ENCODE measurements at regions not wholly inside any gene's neighbourhood (a gene's known extent, or its start where the extent isn't known, plus 50 kb on each side); places are given as distances from the start of the nearest gene placed in this dataset.
"Not testable (repeated sequence)": the region's sequence is repeated elsewhere in the genome, so short reads cannot be mapped to it uniquely, and the experiment has no call there.

DNA sequence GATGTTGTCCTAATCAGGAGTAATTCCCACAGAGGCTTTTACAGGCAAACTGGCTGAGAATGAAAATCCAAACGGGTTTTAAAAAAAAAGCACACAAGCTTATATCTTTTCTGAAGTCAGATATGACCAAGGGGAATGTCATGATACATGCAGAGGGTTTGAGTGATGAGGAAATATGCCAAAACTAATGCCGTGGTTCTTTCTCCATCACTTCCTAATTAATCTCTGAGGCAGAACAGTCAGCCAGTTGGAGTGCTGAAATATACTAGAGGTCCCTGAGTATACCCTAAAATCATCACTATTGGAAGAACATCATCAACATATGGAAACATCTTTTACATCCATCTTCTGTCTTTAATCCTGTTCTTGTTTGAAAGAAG is 160.8 kb upstream of the FAR2 start:
- DNase-seq (ENCODE audit: low spot score), result no peak

DNA sequence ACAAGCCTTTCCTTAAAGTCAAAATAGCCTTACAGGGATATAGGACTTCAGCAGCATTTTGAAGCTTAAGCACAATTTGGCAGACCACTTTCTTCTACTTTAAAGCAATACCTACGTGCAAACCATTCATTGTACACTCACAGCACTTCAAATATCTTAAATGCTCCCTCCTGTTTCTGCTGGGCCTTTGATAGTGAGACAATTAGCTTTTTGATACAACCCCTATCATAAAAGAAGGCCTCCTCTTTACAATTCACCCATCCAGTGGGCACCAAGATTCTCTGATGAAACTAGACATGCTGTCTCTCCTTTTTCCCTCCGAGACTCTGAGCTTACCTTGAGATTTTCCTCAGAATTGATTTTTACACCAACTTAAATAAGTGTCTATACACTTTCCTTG is 157.5 kb upstream of the FAR2 start:
- no peak for DNase-seq (ENCODE audit: low spot score)

DNA sequence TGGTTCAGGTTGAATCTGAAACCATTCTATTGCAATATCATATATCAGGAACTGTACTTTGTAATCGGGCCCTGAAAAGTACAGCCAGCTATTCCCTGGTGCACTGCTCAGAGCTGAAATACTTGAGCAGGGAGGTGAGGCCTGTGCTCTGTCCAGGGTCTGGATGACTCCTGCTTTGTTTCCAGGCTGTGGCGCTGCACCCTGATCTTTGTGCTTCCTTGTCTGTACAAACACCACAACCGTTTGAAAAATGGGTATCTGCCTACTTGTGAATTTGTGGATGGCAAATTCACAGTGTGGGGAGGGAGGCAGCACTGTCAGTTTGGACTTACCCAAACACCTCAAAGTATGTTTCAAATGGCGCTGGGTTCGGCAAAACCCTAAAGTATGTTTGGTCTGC is 155.4 kb upstream of the FAR2 start:
- DNase-seq (ENCODE audit: low spot score), result no peak

DNA sequence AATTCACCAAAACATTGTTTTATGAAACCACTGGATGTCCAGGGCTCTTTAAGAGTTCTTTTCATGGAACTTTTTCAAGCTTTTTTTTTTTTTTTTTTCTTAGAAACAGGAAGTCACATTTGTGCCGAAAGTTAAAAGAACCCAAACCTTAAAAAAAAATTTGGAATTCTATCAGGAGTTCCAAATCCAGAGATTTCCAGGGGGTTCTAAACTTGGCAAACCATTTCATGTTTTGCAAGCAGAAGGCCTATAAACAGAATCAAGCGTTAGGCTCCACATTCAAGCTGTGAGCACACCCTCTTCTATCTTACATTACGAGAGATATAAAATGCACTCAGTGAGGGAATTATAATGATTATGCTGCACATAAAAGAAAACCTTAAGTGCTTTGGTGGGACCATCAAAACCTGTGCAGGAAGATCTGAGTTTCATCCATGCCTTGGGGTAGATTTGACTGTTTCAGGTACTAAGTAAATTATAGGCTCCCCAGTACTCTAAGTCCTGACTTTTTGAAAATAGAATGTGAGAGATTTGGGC is 154.8 kb upstream of the FAR2 start:
- DNase-seq (ENCODE audit: low spot score), result no peak

DNA sequence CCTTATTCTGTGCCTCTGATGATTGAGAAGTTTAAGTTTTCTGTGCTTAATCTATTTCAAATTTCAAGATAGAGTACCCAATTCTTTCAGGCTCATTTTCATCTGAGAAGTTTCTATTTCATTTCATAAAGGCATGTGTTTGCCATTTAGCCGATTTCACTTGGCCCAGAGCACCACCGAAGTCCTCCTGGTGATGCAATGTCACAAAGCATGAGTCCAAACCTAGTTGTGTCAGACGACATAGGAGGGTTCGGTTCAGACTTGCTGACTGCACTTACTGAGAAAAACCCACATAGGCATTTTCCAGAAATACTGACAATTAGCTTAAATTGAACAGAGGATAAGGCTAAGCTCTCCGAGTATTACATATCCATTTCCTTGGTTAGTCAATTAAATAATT is 152.4 kb upstream of the FAR2 start:
- DNase-seq (ENCODE audit: low spot score), result no peak

DNA sequence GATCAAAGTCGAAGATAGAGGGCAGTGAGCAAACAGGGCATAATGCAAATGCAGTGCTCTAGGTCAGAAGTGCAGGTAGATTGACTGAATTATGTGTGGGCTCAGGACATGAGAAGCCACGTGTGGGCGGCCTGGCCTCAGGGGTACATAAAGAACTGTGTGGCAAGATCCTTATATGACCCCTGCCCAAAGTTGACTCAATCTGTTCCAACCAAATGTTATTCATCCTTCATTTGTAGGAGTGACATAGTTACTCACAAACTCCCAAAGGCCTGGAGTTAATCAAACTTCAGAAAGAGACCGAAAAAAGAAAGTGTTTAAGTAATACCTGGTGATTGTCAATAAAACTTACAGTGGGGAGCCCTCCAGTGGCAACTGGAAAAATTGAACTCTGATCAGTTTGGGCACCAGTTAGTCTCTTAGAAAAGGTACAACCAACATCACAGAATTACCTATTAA is 150.4 kb upstream of the FAR2 start:
- no peak for DNase-seq (ENCODE audit: low spot score)

DNA sequence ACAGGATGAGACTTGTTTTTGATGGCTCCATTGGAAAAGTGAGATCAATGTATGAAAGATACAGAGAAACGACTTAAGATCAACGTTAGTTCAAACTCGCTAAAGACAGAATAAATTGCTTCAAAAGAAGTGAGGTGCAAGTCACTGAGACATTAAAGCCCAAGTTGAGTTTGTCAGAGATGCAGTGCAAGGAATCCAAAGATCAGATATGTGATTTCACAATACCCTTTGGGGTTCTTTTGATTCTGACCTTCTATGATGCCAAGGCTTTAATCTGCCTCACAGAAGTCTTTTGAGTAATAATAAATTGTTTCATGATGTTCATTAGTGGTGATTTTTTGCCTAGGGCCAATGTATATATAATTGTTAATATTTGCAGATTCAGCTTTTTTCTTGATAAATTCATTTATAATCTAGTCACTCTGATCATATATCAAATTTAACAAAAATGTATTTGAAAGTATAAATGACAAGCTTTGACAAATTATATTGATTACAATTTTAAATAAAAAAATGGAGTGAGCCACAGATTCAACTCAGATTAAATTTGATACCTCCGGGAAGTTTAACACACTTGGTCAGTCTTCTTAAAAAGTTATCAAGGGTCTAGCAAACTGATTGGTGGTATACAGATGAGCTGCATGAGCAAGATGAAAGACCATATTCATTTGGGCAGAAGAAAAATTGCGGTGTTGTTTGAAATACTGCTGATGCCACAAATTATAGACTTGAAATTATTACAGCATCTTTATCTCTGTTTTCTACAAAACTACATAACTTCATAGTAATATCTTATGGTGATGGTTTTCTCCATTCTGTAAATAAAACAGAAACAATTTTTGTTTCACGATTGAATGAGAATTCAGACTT is 144.8 kb upstream of the FAR2 start:
- DNase-seq (ENCODE audit: low spot score), result no peak

DNA sequence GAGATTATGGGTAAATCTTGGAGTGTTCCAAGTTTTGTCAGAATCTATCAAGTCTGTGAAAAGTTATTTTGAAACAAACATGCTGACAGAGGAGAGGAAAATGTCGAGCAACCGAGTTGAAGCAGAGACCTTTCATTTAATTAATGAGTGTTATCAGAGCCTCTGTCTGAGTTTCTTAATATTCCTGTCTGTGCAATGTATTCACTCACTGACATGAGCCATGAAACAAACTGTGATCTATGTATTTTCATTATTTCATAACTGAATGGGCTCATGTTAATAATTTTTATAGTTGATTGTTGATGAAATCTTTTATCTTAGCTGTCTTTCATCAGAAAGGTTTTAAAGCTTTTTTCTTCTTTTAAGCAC is 144.2 kb upstream of the FAR2 start:
- DNase-seq (ENCODE audit: low spot score), result no peak

DNA sequence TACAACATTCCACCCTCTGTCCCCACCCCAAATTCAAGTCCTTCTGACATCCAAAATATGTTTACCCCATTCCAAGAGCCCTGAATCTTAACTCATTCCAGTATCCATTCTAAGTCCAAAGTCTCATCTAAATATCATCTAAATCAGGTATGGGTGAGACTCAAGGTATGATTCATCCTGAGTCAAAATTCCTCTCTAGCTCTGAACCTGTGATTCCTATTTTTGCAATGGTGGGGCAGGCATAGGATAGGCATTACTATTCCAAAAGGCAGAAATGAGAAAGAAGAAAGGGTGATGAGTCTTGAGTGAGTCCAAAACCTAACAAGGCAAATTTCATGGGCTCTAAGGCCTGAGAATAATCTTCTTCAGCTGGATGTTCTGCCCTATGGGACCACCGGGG is 140.3 kb upstream of the FAR2 start:
- DNase-seq (ENCODE audit: low spot score), result no peak

DNA sequence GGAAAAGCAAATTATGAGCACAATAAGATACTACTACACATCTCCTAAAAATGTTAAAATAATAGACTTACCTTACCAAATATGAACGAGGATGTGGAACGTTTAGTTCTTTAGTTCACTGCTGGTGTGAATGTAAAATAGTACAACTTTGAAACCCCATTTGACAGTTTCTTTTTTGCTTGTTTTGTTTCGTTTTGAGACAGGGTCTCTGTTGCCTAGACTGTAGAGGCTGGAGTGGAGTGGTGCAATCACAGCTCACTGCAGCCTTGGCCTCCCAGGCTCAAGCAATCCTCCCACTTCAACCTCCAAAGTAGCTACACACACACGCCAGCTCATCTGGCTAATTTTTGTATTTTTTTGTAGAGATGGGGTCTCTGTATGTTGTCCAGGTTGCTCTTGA is 136.4 kb upstream of the FAR2 start:
- DNase-seq (ENCODE audit: low spot score), result no peak

DNA sequence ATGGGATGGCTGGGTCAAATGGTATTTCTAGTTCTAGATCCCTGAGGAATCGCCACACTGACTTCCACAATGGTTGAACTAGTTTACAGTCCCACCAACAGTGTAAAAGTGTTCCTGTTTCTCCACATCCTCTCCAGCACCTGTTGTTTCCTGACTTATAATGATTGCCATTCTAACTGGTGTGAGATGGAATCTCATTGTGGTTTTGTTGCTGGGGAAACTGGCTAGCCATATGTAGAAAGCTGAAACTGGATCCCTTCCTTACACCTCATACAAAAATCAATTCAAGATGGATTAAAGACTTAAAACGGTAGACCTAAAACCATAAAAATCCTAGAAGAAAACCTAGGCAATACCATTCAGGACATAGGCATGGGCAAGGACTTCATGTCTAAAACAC is 131.5 kb upstream of the FAR2 start:
- DNase-seq (ENCODE audit: low spot score), result not testable (repeated sequence)

DNA sequence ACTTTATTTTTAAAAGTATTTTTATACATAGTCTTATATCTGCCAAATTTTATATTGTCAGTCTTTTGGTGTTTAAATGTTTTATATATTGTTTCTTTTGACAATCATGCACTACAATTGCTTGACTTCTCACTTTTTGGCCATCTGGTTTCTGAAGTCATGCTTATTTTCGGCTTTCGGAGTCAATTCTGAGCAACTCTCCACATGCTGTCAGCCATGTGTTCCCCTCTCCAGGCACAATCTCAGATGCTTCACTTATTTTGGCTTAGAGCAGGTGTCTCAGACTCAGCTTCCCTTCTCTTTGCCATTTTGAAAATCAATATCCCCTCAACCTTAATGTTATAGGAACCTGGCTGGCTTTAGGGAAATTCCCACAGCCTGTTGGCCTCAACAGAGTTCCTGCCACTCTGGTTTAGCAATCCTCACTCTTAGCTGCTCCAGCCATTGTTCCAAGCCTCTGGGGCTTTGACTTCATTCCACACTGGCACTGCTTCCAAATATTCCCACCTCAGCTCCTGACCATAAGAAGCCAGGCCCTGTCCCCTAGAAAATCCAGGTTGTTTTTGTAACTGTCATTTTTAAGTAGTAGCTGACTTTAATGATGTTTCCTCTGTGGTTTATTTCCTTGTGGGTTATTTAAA is 125.5 kb upstream of the FAR2 start:
- DNase-seq (ENCODE audit: low spot score), result no peak

DNA sequence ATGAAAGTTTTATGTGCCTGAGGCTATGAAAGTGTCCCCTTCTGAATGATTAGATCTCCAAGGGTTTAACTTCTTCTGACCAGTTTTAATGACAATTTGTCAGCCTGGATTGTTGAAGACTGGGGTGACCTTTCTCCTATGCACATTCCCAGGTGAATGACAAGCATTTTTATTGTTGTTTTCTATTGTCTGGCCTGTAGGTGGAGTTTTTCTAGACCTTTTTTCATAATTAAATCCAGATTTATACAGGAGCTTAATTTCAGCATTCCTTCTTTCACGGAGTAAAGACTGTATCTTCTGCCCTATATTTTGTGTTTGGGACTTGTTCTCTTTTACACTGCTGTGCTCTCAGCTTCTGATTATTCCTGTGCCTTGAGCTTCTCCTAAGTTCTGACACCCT is 125.0 kb upstream of the FAR2 start:
- no peak for DNase-seq (ENCODE audit: low spot score)

DNA sequence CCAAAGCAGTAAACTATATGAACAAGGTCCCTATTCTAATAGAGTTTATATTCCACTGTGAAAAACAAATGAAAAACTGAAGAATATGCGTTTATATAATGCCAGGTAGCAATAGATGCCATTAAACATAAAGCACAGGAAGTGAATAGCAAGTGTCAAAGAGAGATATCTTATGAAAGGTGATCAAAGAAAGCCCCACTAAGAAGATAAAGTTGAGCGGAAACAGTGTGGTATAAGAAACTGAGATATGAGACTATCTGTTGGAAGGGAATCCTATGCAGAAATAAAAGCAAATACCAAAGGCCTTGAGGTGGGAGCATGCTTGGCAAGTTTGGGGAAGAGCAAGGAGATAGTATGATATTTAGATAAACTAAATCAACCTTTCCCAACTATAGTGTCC is 123.1 kb upstream of the FAR2 start:
- no peak for DNase-seq (ENCODE audit: low spot score)

DNA sequence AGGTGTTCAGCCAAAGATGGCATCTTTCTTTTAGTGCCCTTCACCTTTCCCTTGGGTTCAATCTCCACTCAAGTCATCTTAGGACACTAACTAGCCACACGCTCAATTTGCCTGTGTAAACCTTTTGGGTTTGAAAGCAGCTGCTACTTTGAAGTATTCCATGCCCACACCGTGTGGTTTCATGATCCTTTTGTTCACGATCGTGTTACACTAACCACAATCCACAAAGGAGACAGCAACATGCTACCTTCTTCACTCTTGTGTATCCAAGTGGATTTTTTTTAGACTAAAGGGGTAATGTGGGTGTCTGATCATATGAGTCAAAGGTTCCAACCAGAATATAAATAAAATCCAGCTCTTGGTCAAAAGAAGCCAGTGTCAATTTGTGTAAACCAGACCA is 122.7 kb upstream of the FAR2 start:
- no peak for DNase-seq (ENCODE audit: low spot score)

DNA sequence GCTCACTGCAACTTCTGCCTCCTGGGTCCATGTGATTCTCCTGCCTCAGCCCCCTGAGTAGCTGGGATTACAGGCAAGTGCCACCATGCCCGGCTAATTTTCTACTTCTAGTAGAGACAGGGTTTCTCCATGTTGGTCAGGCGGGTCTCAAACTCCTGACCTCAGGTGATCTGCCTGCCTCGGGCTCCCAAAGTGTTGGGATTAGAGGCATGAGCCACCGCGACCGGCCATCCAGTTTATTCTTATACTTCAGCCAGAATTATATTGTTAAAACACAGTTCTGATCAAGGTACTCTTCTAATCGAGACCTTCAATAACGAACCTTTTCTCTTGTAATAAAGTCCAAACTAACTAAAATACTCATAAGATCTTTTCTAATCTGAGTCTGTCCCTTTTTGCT is 119.6 kb upstream of the FAR2 start:
- DNase-seq (ENCODE audit: low spot score), result not testable (repeated sequence)

DNA sequence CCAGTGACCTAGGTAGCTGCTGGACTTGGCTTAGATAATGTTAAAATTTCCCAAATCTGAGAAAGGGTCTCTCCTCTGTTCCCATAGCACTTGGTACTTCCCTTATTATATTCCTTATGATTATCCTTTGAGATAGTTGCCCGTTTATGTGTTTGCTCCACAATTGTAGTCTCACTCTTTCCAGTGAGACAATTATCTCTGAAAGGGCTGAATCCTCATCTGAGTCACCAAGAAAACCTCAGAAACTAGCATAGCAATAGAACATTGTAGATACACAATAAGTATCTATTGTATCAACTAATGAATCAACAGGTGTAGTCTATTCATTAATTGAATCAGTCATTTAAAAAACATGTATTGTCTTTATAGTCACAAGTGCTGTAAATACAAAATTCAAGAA is 119.1 kb upstream of the FAR2 start:
- DNase-seq (ENCODE audit: low spot score), result no peak

DNA sequence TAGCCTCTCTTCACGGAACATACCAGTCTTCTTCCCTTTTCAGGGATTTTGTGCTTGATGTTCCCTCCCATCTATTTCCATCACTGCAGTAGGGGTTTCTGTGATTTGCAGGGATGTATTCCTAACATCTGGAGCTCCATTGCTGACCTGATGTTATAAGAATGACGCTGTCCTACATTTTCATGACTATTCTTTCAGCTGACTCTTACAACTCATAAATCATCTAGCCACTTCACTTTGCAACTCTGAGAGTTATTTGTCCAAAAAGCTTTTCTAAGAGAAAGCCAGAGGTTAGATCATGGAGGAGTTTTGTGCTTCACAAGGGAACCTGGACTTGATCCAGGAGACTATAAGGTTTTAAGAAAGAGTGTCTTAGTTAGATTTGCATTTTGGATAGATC is 116.6 kb upstream of the FAR2 start:
- no peak for DNase-seq (ENCODE audit: low spot score)

DNA sequence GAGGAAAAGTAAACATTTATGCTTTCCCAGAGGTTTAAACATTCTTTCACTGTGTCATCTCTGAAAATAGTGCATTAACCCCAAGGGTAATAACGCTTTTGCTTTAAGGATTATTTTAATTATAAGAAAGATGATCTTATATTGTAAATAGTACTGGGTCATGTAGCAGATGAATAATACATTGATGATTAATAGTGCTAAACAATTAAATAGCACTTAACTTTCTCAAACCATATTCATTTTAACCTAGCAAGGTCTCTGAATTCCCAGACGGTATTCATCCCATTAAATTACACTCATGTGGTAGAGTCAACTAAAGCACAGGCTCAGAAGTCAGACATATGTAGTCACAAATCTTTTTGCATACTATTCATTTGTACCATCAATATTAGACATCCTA is 115.6 kb upstream of the FAR2 start:
- no peak for DNase-seq (ENCODE audit: low spot score)

DNA sequence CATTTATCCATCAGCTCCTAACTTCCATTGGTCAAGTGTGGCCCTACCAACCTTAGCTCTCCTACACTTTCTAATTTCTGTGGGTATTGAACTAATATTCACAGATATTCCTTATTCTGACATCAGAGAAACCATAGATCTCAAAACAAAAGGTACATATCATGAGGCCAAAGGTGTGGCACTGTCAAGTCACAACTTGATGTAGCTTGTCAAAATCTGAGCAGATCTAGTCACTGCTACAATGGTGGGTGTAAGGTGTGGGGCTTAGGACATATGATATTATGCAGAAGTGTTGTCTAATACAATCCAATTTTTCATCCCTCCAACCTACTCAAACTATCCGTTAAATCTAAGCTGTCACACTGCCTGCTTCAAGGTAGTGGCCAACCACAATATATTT is 114.0 kb upstream of the FAR2 start:
- no peak for DNase-seq (ENCODE audit: low spot score)

DNA sequence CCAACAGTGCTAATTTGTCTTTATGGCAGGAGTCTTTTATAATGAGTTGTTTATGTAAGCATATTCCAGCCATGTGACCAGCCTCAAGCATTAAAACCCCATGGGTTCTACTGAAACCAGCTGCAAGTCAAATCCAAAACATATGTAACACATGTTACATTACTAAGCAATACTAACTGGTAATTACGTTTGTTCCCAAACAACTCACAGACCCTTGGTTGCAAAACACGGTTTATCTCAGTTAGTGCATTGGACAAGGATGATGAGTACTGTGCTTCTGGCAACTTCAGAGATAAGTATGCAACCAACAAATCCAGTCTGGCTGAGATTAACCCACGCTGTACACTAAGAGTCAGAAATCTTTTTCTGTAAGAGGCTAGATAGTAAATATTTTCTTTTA is 110.1 kb upstream of the FAR2 start:
- DNase-seq (ENCODE audit: low spot score), result no peak

DNA sequence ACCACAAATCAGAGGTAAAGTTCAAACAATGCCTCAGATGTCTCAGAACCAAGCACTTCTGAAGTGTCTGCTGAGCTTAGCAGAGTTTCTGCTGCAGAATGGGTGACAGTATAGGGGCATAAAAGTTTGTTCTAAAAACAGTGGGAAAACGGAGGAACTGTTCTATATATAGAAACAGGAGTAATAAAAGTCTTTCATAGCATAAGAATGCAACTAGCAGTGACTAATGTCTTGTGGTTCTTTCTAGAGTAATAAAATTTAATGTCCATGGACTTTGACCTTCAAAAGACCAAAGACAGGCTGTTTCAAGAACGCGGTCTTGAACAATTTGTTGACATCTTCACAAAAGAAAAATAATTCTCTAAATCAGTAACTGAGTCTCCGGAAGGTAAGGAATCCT is 107.5 kb upstream of the FAR2 start:
- DNase-seq (ENCODE audit: low spot score), result no peak

DNA sequence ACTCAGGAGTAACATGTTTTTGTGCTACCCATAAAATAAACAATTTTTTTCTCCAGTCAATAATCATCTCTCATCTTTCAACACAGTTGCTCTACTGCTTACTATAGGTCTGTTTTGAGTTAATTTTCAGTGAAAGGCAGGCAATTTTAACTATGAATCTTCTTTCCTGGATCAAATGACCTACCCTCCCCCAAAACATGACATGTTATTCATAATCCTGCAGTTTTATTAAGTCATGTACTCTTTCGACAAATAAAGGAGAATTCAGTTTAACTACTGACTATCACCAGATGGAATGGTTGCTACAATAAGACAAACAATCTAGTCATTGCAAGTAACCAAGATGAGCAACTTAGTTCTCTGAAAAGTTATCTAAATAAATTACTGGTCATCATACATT is 106.0 kb upstream of the FAR2 start:
- no peak for DNase-seq (ENCODE audit: low spot score)

DNA sequence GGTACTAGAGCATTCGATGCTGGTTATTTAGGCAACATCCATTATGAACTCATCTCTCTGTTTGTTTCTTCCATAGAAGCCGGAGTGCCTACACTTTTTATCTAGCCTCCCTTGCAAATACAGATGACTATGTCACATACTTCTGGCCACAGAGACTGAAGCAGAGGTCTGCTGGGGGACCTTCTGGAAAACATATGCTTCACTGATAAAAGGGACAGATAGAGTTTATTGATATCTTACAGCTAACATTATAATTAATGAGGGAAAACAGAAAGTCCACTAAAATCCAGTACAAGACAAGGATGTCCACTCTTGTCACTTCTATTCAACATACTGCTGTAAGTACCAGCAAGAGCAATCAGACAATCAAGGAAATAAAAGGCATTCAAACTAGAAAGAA is 104.3 kb upstream of the FAR2 start:
- no peak for DNase-seq (ENCODE audit: low spot score)

Measured in HuH-7.5 (cell line).